ENCODE measurements at regions not wholly inside any gene's neighbourhood (a gene's known extent, or its start where the extent isn't known, plus 50 kb on each side); places are given as distances from the start of the nearest gene placed in this dataset.

- TF ChIP-seq CEBPB (IDR thresholded peaks at IDR 0.05), result no peak
- no peak for TF ChIP-seq CTCF (IDR thresholded peaks at IDR 0.05)
- no peak for TF ChIP-seq MAZ (IDR thresholded peaks at IDR 0.05; ENCODE audit: borderline replicate concordance, low read depth, low read length)
- TF ChIP-seq BCL3 (IDR thresholded peaks at IDR 0.05), result no peak
- TF ChIP-seq CBX2 (IDR thresholded peaks at IDR 0.05; ENCODE audit: borderline replicate concordance, low read depth), result no peak
- TF ChIP-seq POLR2A (IDR thresholded peaks at IDR 0.05; ENCODE audit: low read length), result no peak
- TF ChIP-seq REST (IDR thresholded peaks at IDR 0.05), result no peak
- TF ChIP-seq CBX8 (IDR thresholded peaks at IDR 0.05), result no peak
- no peak for TF ChIP-seq NFE2L2 (conservative IDR thresholded peaks at IDR 0.05; ENCODE audit: low read length)
- TF ChIP-seq ELK1 (IDR thresholded peaks at IDR 0.05; ENCODE audit: low read depth, low read length), result no peak
- TF ChIP-seq CHD2 (IDR thresholded peaks at IDR 0.05; ENCODE audit: low read length, partially characterized antibody), result no peak
- no peak for TF ChIP-seq HMGXB4 (CRISPR knock-in tag; IDR thresholded peaks at IDR 0.05; ENCODE audit: borderline replicate concordance)
- TF ChIP-seq RAD21 (conservative IDR thresholded peaks at IDR 0.05 in 1 of 2, IDR thresholded peaks at IDR 0.05 in 1 of 2), result no peak
- TF ChIP-seq USF2 (IDR thresholded peaks at IDR 0.05), result no peak
Observed at GRCh38 chr6:25202504-25202903, 76.7 kb upstream of the CARMIL1 start.
